ENCODE measurements at regions not wholly inside any gene's neighbourhood (a gene's known extent, or its start where the extent isn't known, plus 50 kb on each side); places are given as distances from the start of the nearest gene placed in this dataset.

DNA sequence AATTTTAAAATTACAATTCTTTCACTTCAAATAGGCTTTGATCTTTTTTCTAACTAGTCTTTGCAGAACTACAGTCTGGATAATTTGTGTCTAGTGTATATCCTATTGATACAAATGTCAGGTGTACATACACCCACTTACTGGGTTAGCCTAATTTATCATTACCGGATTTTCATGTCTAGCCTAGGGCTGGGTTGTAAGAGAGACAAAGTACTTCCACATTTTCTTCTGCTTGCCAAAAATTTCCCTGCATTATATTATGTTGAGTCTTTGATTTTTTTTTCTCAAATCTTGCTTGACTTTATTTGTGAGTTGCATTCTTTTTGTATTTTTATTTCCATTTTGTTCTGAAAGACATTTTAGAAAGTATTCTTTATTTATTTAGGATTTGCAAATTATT, 284.8 kb upstream of the FZD8 start:
- intact Hi-C loops (cut with DNase I): no loop called here
- no peaks in the 10 kb centered on the region for H3K4me1 ChIP-seq
- WGBS (ENCODE audit: insufficient coverage, low coverage, low lambda C conversion rate, missing lambda C conversion rate): 86% methylated on average over 1 of the region's 1 CpG
- no peak overlapping the region for H3K4me3 ChIP-seq
- no peaks in the 10 kb centered on the region for H3K9me3 ChIP-seq
- no peaks in the 10 kb centered on the region for H3K27me3 ChIP-seq
- TF ChIP-seq, protein P1, sequence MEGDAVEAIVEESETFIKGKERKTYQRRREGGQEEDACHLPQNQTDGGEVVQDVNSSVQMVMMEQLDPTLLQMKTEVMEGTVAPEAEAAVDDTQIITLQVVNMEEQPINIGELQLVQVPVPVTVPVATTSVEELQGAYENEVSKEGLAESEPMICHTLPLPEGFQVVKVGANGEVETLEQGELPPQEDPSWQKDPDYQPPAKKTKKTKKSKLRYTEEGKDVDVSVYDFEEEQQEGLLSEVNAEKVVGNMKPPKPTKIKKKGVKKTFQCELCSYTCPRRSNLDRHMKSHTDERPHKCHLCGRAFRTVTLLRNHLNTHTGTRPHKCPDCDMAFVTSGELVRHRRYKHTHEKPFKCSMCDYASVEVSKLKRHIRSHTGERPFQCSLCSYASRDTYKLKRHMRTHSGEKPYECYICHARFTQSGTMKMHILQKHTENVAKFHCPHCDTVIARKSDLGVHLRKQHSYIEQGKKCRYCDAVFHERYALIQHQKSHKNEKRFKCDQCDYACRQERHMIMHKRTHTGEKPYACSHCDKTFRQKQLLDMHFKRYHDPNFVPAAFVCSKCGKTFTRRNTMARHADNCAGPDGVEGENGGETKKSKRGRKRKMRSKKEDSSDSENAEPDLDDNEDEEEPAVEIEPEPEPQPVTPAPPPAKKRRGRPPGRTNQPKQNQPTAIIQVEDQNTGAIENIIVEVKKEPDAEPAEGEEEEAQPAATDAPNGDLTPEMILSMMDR (IDR thresholded peaks at IDR 0.05): no peak
- no peak for TF ChIP-seq POLR2A (IDR thresholded peaks at IDR 0.05)
- H3K27ac ChIP-seq: no peak overlapping the region
- ATAC-seq: no peak
- no peaks in the 10 kb centered on the region for H3K36me3 ChIP-seq
- DNase-seq: no peak

DNA sequence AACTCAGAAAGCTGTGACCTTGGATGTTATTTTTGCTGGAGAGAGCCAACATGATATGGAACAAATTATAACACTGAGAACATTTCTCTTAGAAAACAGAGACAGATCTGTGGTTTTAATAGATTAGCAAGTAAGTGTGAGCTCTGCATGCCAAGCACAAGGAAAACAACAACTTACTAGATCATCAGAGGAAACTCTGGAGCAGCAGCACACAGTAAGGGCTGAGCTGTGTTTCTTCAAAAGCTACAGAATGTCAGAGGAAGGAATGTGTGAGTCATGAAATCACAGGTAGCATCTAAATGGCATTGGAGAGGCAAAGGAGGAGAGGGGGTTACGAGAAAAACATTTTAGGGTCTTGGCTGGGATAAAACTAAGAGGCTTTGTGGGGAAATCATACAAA, 283.4 kb upstream of the FZD8 start:
- TF ChIP-seq POLR2A (IDR thresholded peaks at IDR 0.05): no peak
- TF ChIP-seq, protein P1 (IDR thresholded peaks at IDR 0.05): no peak
- no peak overlapping the region for H3K27ac ChIP-seq
- H3K36me3 ChIP-seq: no peaks in the 10 kb centered on the region
- ATAC-seq (no peak), DNase-seq (no peak)
- no peaks in the 10 kb centered on the region for H3K4me1 ChIP-seq
- H3K27me3 ChIP-seq: no peaks in the 10 kb centered on the region
- 45% methylated on average over 1 of the region's 1 CpG for WGBS (ENCODE audit: insufficient coverage, low coverage, low lambda C conversion rate, missing lambda C conversion rate)
- no peaks in the 10 kb centered on the region for H3K9me3 ChIP-seq
- H3K4me3 ChIP-seq: no peak overlapping the region
- intact Hi-C loops (cut with DNase I): no loop called here

DNA sequence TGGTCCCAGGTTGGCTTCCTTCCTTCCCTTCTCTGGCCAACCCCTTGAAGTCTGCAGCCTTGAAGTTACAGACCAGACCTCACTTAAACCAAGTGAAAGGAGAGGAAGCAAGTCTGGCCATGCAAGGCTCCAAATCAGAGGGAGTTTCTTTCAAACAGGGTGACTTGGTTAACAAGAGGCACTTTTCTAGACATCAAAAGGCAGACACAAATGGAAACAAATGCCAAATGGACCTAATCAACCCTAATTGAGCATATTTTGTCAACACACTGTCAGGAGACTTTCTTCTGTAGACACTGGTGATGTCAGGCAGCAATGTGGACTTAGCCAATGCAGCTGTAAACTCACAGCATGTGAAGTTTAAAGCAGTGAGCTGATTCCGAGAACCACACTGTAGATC, 282.7 kb upstream of the FZD8 start:
- Histone ChIP-seq H3K27me3 (no peaks in the 10 kb centered on the region), H3K36me3 (no peaks in the 10 kb centered on the region), H3K9me3 (no peaks in the 10 kb centered on the region), H3K4me3 (no peak overlapping the region), H3K27ac (no peak overlapping the region), H3K4me1 (no peaks in the 10 kb centered on the region)
- intact Hi-C loops (cut with DNase I): no loop called here
- ATAC-seq: no peak
- no peak for DNase-seq
- TF ChIP-seq, protein P1 (IDR thresholded peaks at IDR 0.05): no peak
- no peak for TF ChIP-seq POLR2A (IDR thresholded peaks at IDR 0.05)
- 47% methylated on average over 1 of the region's 1 CpG for WGBS (ENCODE audit: insufficient coverage, low coverage, low lambda C conversion rate, missing lambda C conversion rate)

DNA sequence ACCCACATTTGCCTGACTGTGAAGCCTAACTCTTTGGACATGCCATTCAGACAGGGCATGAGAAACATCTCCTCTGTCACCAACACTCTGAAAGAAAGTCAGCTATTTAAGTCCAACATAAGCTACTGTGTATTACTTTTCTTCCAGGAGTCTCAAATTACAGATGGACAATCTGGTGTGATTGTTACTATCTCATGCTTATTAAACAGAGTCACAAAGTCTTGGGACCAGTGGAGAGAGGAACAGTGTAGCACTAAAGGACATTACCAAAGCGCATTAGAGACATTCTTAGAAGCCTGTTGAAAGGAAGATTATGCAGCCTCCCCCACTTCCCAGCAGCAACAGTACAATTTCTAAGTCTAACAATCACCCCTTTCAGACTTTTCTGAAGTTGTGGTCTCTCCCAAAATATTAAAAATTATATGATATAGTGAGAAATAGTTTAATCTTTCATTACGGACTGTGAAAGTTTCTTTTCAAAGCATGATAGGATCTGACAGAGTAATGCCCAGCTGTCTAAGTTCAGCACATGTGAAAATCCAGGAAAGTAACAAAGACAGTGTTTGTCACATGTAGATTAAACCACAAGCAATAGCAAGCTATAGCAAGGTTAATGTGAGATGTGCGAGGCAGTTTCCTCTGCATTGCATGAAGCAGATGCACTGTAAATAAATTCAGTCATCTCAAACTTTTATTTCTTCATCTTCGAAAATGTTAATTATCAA, 280.9 kb upstream of the FZD8 start:
- Histone ChIP-seq H3K27me3 (no peaks in the 10 kb centered on the region), H3K4me3 (no peak overlapping the region), H3K9me3 (no peaks in the 10 kb centered on the region), H3K27ac (no peak overlapping the region), H3K4me1 (no peaks in the 10 kb centered on the region), H3K36me3 (no peaks in the 10 kb centered on the region)
- no peak for DNase-seq
- intact Hi-C loops (cut with DNase I): no loop called here
- 84% methylated on average over 4 of the region's 4 CpGs for WGBS (ENCODE audit: insufficient coverage, low coverage, low lambda C conversion rate, missing lambda C conversion rate)
- no peak for ATAC-seq
- TF ChIP-seq POLR2A (IDR thresholded peaks at IDR 0.05): no peak
- TF ChIP-seq, protein P1 (IDR thresholded peaks at IDR 0.05): no peak

All from right lobe of liver (tissue), 6 donors.